Activated CD8-positive, alpha-beta memory T cell treated with anti-CD3 and anti-CD28 coated beads for 36 hours (primary cell): ENCODE measurements at regions not wholly inside any gene's neighbourhood (a gene's known extent, or its start where the extent isn't known, plus 50 kb on each side); places are given as distances from the start of the nearest gene placed in this dataset.
"Not testable (repeated sequence)": the region's sequence is repeated elsewhere in the genome, so short reads cannot be mapped to it uniquely, and the experiment has no call there.

Source experiments
- CTCF ChIA-PET: fragments of 350-600 bp; sonication (Branson Sonifier 250); formaldehyde crosslinking; loops from one replicate; lab custom pipeline; 2021; ENCODE audit warnings: antibody characterized with exemption; lab: Charles Lee
- POLR2A ChIA-PET: fragments of 350-600 bp; sonication (Branson Sonifier 250); formaldehyde crosslinking; loops from one replicate; lab custom pipeline; 2021; ENCODE audit warnings: antibody characterized with exemption; lab: Charles Lee

DNA sequence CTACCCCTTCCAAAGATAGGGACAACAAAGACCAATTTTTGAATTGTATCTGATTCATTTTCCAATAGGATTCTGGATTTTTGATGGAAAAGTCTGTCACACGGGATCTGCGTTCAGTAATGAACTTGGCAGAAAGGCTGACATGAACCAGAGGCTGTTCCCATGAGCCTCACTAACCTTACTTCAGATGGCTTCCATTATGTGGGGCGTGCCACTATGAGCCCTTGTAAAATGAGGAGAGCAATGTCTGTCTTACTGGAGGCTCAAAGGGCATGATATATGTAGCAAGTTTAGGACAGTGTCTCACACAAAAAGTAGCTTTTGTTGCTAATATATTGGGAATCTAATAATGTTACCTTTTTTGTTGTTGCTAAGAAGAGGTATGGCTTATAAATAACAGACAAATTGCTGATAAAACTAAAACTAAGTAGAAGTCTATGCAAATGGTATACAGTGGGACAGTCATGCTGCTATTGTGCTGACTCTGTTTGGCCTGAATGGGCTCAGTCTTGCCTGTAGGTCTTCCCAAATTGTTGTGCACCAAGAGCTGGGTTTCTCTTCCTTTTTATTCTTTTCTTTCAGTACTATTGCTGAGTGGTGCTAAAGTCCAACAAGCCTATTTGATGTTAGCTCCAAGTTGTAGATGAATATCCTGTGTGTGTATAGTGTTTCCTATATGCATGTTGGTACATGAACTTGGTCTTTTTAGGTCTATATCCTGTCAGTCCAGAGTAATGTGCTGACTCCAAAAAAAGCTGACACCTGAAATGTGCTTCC lies 132.1 kb downstream of the SPRY1 start:
- ChIA-PET CTCF (no interaction called here), POLR2A (no interaction called here)

DNA sequence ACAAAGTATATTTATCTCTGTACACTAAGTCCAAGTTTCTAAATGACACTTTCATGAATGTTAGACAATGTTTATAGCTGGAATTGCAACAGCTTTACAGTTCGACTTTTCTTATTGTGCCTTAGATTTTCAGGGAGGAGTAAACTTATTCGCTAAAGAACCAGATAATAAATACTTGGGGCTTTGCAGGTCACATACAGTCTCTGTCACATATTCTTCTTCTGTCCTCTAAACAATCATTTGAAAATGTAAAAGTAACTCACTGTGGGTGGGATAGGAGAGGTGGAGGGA lies 132.6 kb downstream of the SPRY1 start:
- POLR2A ChIA-PET, result no interaction called here
- CTCF ChIA-PET, result no interaction called here

DNA sequence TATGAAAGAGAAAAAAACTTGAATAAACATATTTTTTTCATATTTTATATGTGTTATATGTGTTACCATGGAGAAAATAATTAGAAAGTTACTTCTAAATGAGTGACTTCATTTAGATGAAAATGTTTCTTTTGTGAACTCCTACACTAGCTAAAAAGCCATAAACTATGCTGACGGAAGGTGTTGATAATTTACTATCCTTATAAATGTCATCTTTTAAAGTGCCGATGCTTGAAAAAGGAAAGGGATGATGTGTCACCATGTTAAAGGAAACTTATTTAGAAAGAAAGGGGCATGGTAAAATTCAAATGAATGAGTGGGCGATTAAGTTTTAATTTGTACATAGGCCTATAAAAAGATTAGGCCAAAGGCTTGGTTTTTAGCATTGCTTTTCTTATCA lies 133.8 kb downstream of the SPRY1 start:
- POLR2A ChIA-PET, result no interaction called here
- CTCF ChIA-PET, result no interaction called here

- ChIA-PET CTCF (no interaction called here), POLR2A (no interaction called here)
Observed at GRCh38 chr4:123535037-123535748, 138.6 kb downstream of the SPRY1 start.

GRCh38 chr4:123536225-123536624 lies 139.6 kb downstream of the SPRY1 start:
- POLR2A ChIA-PET, result no interaction called here

DNA sequence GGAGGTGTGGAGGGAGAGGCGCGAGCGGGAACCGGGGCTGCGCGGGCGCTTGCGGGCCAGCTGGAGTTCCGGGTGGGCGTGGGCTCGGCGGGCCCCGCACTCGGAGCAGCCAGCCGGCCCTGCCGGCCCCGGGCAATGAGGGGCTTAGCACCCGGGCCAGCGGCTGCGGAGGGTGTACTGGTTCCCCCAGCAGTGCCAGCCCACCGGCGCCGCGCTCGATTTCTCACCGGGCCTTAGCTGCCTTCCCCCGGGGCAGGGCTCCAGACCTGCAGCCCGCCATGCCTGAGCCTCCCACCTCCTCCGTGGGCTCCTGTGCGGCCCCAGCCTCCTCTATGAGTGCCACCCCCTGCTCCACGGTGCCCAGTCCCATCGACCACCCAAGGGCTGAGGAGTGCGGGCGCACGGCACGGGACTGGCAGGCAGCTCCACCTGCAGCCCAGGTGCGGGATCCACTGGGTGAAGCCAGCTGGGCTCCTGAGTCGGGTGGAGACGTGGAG lies 141.4 kb downstream of the SPRY1 start:
- CTCF ChIA-PET, POLR2A ChIA-PET: not testable (repeated sequence)

More at GRCh38 chr4:123536225-123536624, 139.6 kb downstream of the SPRY1 start:
- CTCF ChIA-PET, result no interaction called here

DNA sequence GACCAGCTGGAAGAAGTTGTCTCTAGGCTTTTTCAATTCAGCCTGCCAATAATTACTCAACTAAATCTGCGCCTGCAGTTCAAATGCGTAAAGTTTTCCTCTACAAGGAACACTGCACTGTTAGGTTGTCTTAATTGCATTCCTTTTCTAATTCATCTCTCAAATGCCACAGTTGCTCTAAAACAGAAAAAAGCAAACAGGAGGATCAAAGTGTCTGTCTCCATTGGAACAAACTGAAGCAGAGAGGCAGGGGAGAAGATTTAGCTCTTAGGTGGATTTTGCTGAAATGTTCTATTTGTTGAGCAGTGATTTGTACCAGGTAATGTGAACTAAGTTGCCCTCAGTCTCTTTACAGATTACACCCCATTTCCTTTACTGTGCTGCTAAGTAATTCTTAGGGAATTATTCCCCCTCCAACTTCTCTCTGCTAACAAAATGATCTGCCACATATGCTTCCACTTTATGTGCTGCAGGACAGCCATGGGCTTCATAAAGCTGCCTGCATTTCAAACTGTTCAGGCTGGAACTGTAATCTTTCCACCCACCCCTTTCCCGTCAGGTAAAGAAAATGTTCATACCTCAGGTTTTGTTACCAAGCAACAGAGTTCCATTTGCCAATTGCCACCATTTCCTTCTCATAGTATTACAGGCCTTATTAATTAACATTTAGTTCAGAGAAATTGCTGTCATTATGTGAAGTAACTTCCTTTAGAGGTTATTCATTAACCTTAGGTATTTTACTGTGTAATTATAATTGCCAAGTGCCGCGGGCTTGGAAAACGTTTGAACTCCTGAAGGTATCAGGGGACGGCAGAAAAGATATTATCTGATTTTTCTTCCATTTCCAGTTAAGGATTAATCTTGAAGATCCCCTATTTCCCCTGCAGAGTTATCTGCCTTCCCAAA lies 149.3 kb downstream of the SPRY1 start:
- POLR2A ChIA-PET, result no interaction called here
- CTCF ChIA-PET, result no interaction called here

DNA sequence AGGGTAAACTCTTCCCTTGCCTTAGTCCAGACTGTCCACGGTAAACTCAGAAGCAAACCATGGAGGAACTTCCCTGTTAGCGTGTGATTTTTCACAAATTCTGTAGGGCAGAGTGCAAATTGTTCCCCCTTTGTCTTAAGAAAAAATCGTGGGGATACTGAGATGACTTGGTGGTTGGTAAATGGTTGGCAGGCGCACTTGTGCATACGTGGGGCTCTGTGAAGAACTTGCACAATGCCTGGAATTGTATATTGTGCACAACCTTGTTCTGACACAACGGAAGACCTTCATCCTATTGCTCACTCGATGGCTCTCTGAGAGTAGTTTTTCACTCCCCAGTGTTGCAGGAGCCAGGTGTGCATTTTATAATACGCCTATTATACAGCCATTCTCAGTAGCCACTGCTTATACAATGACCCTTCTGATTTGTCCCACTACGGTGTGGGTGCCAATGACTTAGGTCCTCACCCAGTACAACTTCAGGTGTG lies 150.0 kb downstream of the SPRY1 start:
- ChIA-PET POLR2A (no interaction called here), CTCF (no interaction called here)

DNA sequence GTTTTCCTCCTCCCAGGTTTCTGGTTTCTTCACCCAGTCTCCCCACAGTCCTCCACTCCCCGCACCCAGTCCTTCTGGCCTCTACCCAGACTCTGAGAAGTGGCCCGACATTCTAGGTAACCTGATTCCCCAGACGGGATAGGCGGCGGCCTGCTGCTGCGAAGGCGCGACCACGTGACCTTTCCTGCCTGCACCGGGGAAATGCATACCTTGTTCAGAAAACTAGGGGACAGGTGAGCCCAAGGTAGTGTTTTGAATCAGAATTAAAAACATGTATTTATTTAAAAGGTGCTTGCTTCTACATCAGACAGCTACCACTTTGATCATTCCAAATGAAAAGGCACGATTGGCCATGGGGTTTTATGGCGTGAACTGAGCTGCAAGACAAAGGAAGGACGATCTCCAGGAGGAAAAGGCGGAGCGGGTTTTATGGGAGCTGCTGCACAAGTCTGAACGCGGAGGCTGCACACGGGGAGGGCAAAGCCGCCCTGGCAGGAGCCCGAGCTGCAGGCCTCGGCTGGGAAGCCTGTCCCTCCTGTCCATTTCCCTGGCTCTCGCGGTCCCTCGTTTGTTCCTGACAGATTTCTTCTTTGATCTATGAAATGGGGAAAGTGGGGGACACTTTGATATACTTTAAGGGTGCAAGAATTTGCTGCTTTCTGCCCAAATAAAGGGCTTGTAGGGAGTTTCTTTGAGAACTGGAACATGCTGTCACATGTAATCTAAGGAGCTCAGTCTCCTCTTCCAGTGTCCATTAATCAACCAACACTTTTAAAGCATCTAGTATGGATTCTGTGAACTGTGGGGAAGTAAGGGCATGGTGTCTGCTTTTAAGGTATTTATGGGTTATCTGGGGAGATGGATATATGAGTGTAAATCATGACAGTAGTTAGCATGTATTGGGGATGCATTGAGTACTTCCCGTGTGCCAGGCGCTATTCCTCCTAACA lies 150.9 kb downstream of the SPRY1 start:
- CTCF ChIA-PET, result no interaction called here
- POLR2A ChIA-PET, result no interaction called here

- CTCF ChIA-PET, result interaction anchor here (0.9 kb wide), 1 partner anchor 11 kb away, joined by 4 read pairs; no protein-coding TSS in a partner anchor
Observed at GRCh38 chr4:123553279-123553678, 156.7 kb downstream of the SPRY1 start.

DNA sequence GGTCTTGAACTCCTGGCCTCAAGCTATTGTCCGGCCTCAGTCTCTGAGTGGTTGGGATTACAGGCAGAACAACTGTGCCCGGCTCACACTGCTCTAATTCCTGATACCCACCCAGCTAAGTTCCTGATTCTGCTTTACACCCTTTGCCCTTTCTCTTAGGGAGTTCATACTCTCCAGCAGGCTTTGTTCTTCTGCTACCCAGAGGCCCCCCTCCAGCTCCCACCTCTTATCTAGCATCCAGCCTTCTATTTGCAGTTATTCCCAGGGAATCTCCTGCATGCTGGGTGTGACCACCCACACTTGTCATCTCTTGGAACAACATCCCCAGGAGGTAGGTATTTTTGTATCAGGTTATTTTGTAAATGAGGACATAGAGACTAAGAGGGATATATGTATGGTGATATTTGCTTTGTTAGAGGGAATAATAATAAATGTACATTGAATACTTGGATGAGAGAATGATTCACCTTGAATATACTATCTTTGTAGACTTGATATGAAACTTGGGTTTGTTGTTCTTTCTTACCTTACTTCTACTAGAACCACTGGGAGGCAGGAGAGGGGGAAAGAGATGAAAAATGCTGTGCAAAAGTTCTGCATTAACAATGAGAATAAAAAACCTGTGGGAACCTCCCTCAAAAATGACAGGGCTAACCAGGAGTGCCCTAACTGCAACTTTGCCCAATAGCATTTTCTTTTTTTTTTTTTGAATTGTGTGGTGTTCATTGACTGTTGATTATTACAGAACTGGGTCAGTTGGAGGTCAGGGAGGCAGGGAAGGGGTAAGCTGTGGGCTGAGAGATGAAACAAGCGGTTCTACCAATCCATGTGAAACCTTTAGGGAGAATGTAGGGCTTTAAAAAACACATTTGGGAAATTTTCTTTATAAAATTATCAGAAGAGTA lies 157.4 kb downstream of the SPRY1 start:
- CTCF ChIA-PET, result interaction anchor here (0.9 to 1.3 kb wide), 2 partner anchors 10 to 11 kb away, joined by 3 to 4 read pairs; no protein-coding TSS in a partner anchor
- POLR2A ChIA-PET, result no interaction called here

More at GRCh38 chr4:123553279-123553678, 156.7 kb downstream of the SPRY1 start:
- POLR2A ChIA-PET, result no interaction called here

DNA sequence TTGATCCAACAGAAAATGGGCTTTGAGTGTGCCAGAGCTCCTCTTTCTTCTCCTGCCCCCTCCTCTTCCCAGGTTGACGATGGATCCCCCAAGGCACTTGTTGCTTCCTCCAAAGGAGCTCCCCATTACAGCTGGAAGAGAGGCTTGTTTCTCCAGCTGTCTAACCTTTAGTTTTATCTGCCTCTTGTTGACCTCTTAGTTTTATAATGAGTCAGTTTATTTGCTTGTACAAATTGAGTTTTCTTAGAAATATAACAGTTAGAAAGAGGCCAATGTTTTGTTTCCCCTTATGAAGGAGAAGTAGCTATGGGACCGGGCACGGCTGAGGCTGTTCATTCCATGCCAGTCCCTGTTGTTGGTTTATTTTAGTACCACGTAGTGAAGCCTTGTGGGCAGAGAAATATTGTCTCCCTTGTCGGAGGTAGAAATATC lies 158.2 kb downstream of the SPRY1 start:
- ChIA-PET CTCF (interaction anchor here (1.3 kb wide), 1 partner anchor 10 kb away, joined by 3 read pairs; no protein-coding TSS in a partner anchor), POLR2A (no interaction called here)

DNA sequence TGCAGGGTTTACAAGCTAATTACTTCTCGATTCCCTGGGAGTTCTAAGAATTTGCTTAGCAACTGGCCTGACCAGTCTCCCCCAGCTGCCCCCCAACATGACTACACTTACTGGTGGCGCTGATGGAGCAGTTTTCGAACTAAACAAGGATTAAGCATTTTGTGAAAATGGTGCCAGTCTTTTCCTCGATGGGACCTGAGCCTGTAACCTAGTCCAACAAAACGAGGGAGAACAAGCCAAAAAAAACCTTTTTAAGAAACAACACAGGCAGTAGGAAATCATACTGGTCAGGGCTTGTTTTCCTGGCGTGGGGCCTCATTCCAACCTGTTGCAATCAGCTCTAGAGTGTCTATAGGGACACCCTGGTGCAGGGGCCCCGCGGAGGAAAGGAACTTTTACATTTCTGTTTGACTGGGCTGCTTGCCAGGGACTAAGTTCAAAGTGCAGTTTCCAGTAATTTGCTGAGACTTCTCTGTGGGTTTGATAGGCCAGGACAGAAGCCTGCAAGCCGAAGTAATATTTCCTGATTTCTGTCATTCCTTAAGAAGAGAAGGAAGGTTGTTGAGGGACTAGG lies 158.7 kb downstream of the SPRY1 start:
- CTCF ChIA-PET, result interaction anchor here (1.3 kb wide), 1 partner anchor 9 kb away, joined by 3 read pairs; no protein-coding TSS in a partner anchor
- POLR2A ChIA-PET, result no interaction called here

- ChIA-PET CTCF (no interaction called here), POLR2A (no interaction called here)
Observed at GRCh38 chr4:123555807-123556273, 159.2 kb downstream of the SPRY1 start.

DNA sequence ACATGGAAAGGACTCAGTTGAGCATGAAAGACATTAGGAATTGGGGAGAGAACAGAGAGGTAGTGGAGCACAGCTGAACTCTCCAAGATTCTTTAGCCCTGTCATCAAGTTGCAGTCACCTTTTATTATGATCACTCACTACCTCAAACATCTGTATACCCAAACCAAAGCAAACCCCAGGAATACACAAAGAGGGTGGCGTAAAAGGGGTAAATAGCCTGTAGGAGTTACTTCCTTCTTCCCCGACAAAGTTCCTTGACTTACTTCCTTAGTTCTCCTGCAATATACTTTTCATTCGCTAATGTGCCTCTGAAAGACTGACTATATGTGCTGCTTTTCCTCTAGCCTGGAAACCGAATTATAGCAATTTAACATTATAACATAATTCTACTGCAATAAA lies 159.9 kb downstream of the SPRY1 start:
- POLR2A ChIA-PET, result no interaction called here
- CTCF ChIA-PET, result no interaction called here

DNA sequence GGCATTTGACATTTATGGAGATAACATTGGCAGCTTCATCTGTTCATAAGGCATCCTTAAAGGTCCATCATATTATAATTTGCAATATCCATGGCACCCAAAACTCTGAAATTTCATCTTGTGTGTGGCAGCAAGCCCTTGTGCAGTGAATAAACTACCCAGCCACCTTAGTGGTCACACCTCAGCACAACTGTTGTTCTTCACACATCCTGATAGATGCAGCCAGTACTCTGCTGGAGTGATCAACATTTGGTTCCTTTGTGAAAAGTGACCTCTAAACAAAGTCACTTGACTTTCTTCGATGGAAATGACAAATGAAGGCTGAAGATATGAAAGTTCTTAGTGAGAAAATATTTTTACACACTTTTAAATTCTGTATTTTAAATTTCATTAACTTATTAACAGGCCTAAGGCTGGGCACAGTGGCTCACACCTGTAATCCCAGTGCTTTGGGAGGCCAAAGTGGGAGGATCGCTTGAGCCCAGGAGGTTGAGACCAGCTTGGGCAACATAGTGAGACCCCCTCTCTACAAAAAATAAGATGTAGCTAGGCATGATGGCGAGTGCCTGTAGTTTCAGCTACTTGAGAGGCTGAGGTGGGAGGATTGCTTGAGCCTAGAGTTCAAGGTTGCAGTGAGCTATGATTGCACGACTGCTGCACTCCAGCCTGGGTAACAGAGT lies 161.4 kb downstream of the SPRY1 start:
- ChIA-PET CTCF (no interaction called here), POLR2A (no interaction called here)
